AG04450 (cell line): ENCODE measurements at regions not wholly inside any gene's neighbourhood (a gene's known extent, or its start where the extent isn't known, plus 50 kb on each side); places are given as distances from the start of the nearest gene placed in this dataset.
"Not testable (repeated sequence)": the region's sequence is repeated elsewhere in the genome, so short reads cannot be mapped to it uniquely, and the experiment has no call there.

ENCODE experiments used
- CTCF ChIA-PET: fragments of 300-600, 350-600 bp; formaldehyde crosslinking; extraction: SDS; loops from one replicate; lab custom pipeline; 2022; ENCODE audit warnings: antibody characterized with exemption, inconsistent platforms; lab: Charles Lee
- POLR2A ChIA-PET: fragments of 350-600 bp; formaldehyde crosslinking; extraction: SDS; loops from one replicate; lab custom pipeline; 2021; ENCODE audit warnings: antibody characterized with exemption, inconsistent platforms; lab: Yijun Ruan, JAX
- DNase-seq: peaks from one replicate; pipeline ENCODE4 v3.0.0-alpha.2; 2011; ENCODE audit warnings: low read depth, low spot score
- H3K27ac ChIP-seq: one replicate; pipeline ENCODE4 v1.5.1; 2012; ENCODE audit warnings: low read depth, low read length, control low read depth
- H3K27me3 ChIP-seq: one replicate; pipeline ENCODE4 v1.6.0; 2012; ENCODE audit warnings: low read length; ENCODE audit not compliant: control insufficient read depth, insufficient read depth
- H3K4me3 ChIP-seq: 2 replicates; pipeline ENCODE4 v1.5.1; 2011; ENCODE audit warnings: mild to moderate bottlenecking, low read depth, low read length, control low read depth
- H3K9me3 ChIP-seq: 2 replicates; pipeline ENCODE4 v1.5.1; 2012; ENCODE audit warnings: low read length; ENCODE audit not compliant: control insufficient read depth, insufficient read depth
- CTCF ChIP-seq: IDR thresholded peaks from 2 replicates; pipeline ENCODE4 v1.5.1; 2011; ENCODE audit warnings: low read depth, low read length, control low read depth, inconsistent platforms

GRCh38 chrX:3940000-3940610 lies 226.7 kb upstream of the PRKX start:
- no peak for DNase-seq
- ChIA-PET POLR2A (no interaction called here), CTCF (interaction anchor here (0.6 to 4.7 kb wide), 3 partner anchors 13 to 22 kb away, joined by 3 to 19 read pairs (median 3); no protein-coding TSS in a partner anchor)
- Histone ChIP-seq H3K9me3 (no peaks in the 10 kb centered on the region), H3K4me3 (no peak overlapping the region), H3K27ac (no peak overlapping the region), H3K27me3 (no peaks in the 10 kb centered on the region)
- peak; percentile 50 for TF ChIP-seq CTCF

GRCh38 chrX:3938587-3938986 lies 225.1 kb upstream of the PRKX start:
- POLR2A ChIA-PET: no interaction called here
- no peak for TF ChIP-seq CTCF
- H3K27ac ChIP-seq: no peak overlapping the region
- H3K4me3 ChIP-seq: no peak overlapping the region
- no peaks in the 10 kb centered on the region for H3K9me3 ChIP-seq
- no peak for DNase-seq
- CTCF ChIA-PET: interaction anchor here (4.7 kb wide), 1 partner anchor 24 kb away, joined by 19 read pairs; no protein-coding TSS in a partner anchor
- H3K27me3 ChIP-seq: no peaks in the 10 kb centered on the region

GRCh38 chrX:3935196-3935595 lies 221.7 kb upstream of the PRKX start:
- H3K27me3 ChIP-seq, H3K4me3 ChIP-seq, CTCF ChIA-PET, H3K9me3 ChIP-seq, POLR2A ChIA-PET, DNase-seq, H3K27ac ChIP-seq: not testable (repeated sequence)

GRCh38 chrX:3920424-3921017 lies 207.1 kb upstream of the PRKX start:
- H3K27me3 ChIP-seq, H3K9me3 ChIP-seq, H3K27ac ChIP-seq, CTCF ChIA-PET, POLR2A ChIA-PET, H3K4me3 ChIP-seq, DNase-seq: not testable (repeated sequence)

GRCh38 chrX:3919668-3920423 lies 206.4 kb upstream of the PRKX start:
- H3K4me3 ChIP-seq, H3K9me3 ChIP-seq, CTCF ChIA-PET, DNase-seq, POLR2A ChIA-PET, H3K27me3 ChIP-seq, H3K27ac ChIP-seq: not testable (repeated sequence)

GRCh38 chrX:3914813-3915212 lies 201.4 kb upstream of the PRKX start:
- H3K9me3 ChIP-seq, CTCF ChIA-PET, DNase-seq, H3K27me3 ChIP-seq, H3K27ac ChIP-seq, H3K4me3 ChIP-seq, POLR2A ChIA-PET: not testable (repeated sequence)

- H3K9me3 ChIP-seq, H3K27me3 ChIP-seq, POLR2A ChIA-PET, H3K27ac ChIP-seq, CTCF ChIA-PET, H3K4me3 ChIP-seq, DNase-seq: not testable (repeated sequence)
Measured at GRCh38 chrX:3914059-3914458, 200.6 kb upstream of the PRKX start.

GRCh38 chrX:3911012-3911411 lies 197.6 kb upstream of the PRKX start:
- H3K27ac ChIP-seq, POLR2A ChIA-PET, CTCF ChIA-PET, H3K27me3 ChIP-seq, H3K9me3 ChIP-seq, H3K4me3 ChIP-seq, DNase-seq: not testable (repeated sequence)

- H3K4me3 ChIP-seq, POLR2A ChIA-PET, H3K27me3 ChIP-seq, CTCF ChIA-PET, H3K27ac ChIP-seq, DNase-seq, H3K9me3 ChIP-seq: not testable (repeated sequence)
Measured at GRCh38 chrX:3910611-3911010, 197.2 kb upstream of the PRKX start.
